DOHH2 (cell line): ENCODE measurements at regions not wholly inside any gene's neighbourhood (a gene's known extent, or its start where the extent isn't known, plus 50 kb on each side); places are given as distances from the start of the nearest gene placed in this dataset.

Experiments
- H3F3A ChIP-seq: fragments of 200-600 bp; sonication (generic), shearing (Covaris generic); 2 replicates; pipeline ENCODE4 v1.6.0; 2016; ENCODE audit warnings: antibody characterized with exemption, mild to moderate bottlenecking; ENCODE audit not compliant: control insufficient read depth, insufficient read depth
- H3K27ac ChIP-seq: fragments of 200-600 bp; sonication (generic); 2 replicates; pipeline ENCODE4 v1.5.1; 2014; ENCODE audit warnings: low read depth, mild to moderate bottlenecking, low read length, moderate library complexity
- H3K27me3 ChIP-seq: fragments of 200-600 bp; sonication (generic); 2 replicates; pipeline ENCODE4 v1.6.1; 2014; ENCODE audit warnings: mild to moderate bottlenecking, low read length, mixed read lengths; ENCODE audit not compliant: control insufficient read depth
- H3K36me3 ChIP-seq: fragments of 200-600 bp; sonication (generic); 2 replicates; pipeline ENCODE4 v1.6.1; 2014; ENCODE audit warnings: mild to moderate bottlenecking, low read length, moderate library complexity, mixed read lengths; ENCODE audit not compliant: control insufficient read depth
- H3K4me1 ChIP-seq: fragments of 200-600 bp; sonication (generic); 2 replicates; pipeline ENCODE4 v1.6.1; 2014; ENCODE audit warnings: mild to moderate bottlenecking, low read length, mixed read lengths; ENCODE audit not compliant: control insufficient read depth
- H3K4me2 ChIP-seq: fragments of 200-600 bp; sonication (generic); 2 replicates; pipeline ENCODE4 v1.6.0; 2014; ENCODE audit warnings: mild to moderate bottlenecking, low read length, moderate library complexity
- H3K4me3 ChIP-seq: fragments of 200-600 bp; sonication (generic); 2 replicates; pipeline ENCODE4 v1.5.1; 2014; ENCODE audit warnings: mild to moderate bottlenecking, low read length, mixed read lengths
- H3K79me2 ChIP-seq: fragments of 200-600 bp; sonication (generic); 2 replicates; pipeline ENCODE4 v1.6.1; 2014; ENCODE audit warnings: mild to moderate bottlenecking, low read length, mixed read lengths; ENCODE audit not compliant: control insufficient read depth
- H3K9me2 ChIP-seq: fragments of 200-600 bp; sonication (generic); replicated peaks from 2 replicates; pipeline ENCODE4 v1.6.1; 2014; ENCODE audit warnings: mild to moderate bottlenecking, low read length, mixed read lengths; ENCODE audit not compliant: control insufficient read depth
- H3K9me3 ChIP-seq: fragments of 200-600 bp; sonication (generic); 2 replicates; pipeline ENCODE4 v1.6.1; 2014; ENCODE audit warnings: antibody characterized with exemption, low read length, mixed read lengths; ENCODE audit not compliant: control insufficient read depth, insufficient read depth
- H4K20me1 ChIP-seq: fragments of 200-600 bp; sonication (generic); 2 replicates; pipeline ENCODE4 v1.6.0; 2014; ENCODE audit warnings: low read depth, mild to moderate bottlenecking, antibody characterized with exemption, low read length, moderate library complexity; ENCODE audit not compliant: control insufficient read depth, insufficient read depth
- EZH2phosphoT487 ChIP-seq: fragments of 200-600 bp; sonication (generic); IDR thresholded peaks from 2 replicates; pipeline ENCODE4 v1.6.1; 2017; ENCODE audit warnings: borderline replicate concordance, mild to moderate bottlenecking, antibody characterized with exemption, low read length, moderate library complexity, mixed read lengths
- TF ChIP-seq, protein P1 (sequence below): fragments of 200-600 bp; sonication (generic); IDR thresholded peaks from one replicate; pipeline ENCODE4 v1.5.1; 2014; ENCODE audit warnings: antibody characterized with exemption, mild to moderate bottlenecking, low read depth, low read length; ENCODE audit not compliant: poor library complexity, severe bottlenecking

DNA sequence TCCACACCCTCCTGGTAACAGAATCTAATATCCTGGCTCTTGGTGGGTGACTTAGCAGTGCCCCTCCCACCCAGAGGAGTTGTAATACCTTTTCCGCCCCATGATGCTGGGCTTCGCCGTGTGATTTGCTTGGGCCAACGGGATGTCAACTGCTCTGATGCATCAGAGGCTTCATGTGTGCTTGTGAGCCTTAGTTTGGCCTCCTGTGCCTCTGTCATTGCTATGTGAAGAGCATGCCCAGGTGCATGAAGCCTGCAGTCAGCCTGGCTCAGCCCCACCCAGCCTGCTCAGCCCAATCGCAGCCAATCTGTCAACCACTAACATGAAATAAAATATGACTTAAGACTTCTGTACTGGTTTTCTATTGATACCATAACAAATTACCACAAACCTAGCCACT lies 201.2 kb upstream of the RPL38 start:
- no peaks in the 10 kb centered on the region for H3K36me3 ChIP-seq
- H3K27ac ChIP-seq: no peak overlapping the region
- no peaks in the 10 kb centered on the region for H3K79me2 ChIP-seq
- H3K9me2 ChIP-seq: no peaks in the 10 kb centered on the region
- no peaks in the 10 kb centered on the region for H3F3A ChIP-seq
- no peaks in the 10 kb centered on the region; the same call in 1 of the 2 replicates for H3K27me3 ChIP-seq
- no peaks in the 10 kb centered on the region for H4K20me1 ChIP-seq
- no peak for TF ChIP-seq EZH2phosphoT487
- TF ChIP-seq, protein P1, sequence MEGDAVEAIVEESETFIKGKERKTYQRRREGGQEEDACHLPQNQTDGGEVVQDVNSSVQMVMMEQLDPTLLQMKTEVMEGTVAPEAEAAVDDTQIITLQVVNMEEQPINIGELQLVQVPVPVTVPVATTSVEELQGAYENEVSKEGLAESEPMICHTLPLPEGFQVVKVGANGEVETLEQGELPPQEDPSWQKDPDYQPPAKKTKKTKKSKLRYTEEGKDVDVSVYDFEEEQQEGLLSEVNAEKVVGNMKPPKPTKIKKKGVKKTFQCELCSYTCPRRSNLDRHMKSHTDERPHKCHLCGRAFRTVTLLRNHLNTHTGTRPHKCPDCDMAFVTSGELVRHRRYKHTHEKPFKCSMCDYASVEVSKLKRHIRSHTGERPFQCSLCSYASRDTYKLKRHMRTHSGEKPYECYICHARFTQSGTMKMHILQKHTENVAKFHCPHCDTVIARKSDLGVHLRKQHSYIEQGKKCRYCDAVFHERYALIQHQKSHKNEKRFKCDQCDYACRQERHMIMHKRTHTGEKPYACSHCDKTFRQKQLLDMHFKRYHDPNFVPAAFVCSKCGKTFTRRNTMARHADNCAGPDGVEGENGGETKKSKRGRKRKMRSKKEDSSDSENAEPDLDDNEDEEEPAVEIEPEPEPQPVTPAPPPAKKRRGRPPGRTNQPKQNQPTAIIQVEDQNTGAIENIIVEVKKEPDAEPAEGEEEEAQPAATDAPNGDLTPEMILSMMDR: no peak
- H3K9me3 ChIP-seq: no peaks in the 10 kb centered on the region
- no peak overlapping the region for H3K4me2 ChIP-seq
- no peak overlapping the region for H3K4me3 ChIP-seq
- no peaks in the 10 kb centered on the region for H3K4me1 ChIP-seq

- Histone ChIP-seq H3K79me2 (no peaks in the 10 kb centered on the region), H3F3A (no peaks in the 10 kb centered on the region), H3K4me3 (no peak overlapping the region), H3K9me3 (no peaks in the 10 kb centered on the region), H3K36me3 (no peaks in the 10 kb centered on the region), H4K20me1 (no peaks in the 10 kb centered on the region), H3K27me3 (no peaks in the 10 kb centered on the region; the same call in 1 of the 2 replicates), H3K4me1 (no peaks in the 10 kb centered on the region), H3K4me2 (no peak overlapping the region), H3K27ac (no peak overlapping the region), H3K9me2 (no peaks in the 10 kb centered on the region)
- no peak for TF ChIP-seq EZH2phosphoT487
- TF ChIP-seq, protein P1: no peak
Observed at GRCh38 chr17:74004056-74004455, 199.4 kb upstream of the RPL38 start.

- Histone ChIP-seq H3K4me3 (no peak overlapping the region), H3F3A (no peaks in the 10 kb centered on the region), H3K4me1 (no peaks in the 10 kb centered on the region), H3K27me3 (peaks cover 3% of the 10 kb centered on the region; the same call in 1 of the 2 replicates), H3K9me3 (no peaks in the 10 kb centered on the region), H4K20me1 (no peaks in the 10 kb centered on the region), H3K4me2 (no peak overlapping the region), H3K27ac (no peak overlapping the region), H3K9me2 (no peaks in the 10 kb centered on the region), H3K36me3 (no peaks in the 10 kb centered on the region), H3K79me2 (no peaks in the 10 kb centered on the region)
- no peak for TF ChIP-seq EZH2phosphoT487
- TF ChIP-seq, protein P1: no peak
Observed at GRCh38 chr17:74005790-74006189, 197.7 kb upstream of the RPL38 start.
